GM12891 (cell line): ENCODE measurements at regions not wholly inside any gene's neighbourhood (a gene's known extent, or its start where the extent isn't known, plus 50 kb on each side); places are given as distances from the start of the nearest gene placed in this dataset.

Source experiments
- POLR2A ChIP-seq: IDR thresholded peaks from 2 replicates; pipeline ENCODE4 v1.6.1; 2011; ENCODE audit warnings: low read depth, low read length, control low read depth
- POLR2AphosphoS5 ChIP-seq: IDR thresholded peaks from 2 replicates; pipeline ENCODE4 v1.6.1; 2011; ENCODE audit warnings: low read depth, low read length, control low read depth

DNA sequence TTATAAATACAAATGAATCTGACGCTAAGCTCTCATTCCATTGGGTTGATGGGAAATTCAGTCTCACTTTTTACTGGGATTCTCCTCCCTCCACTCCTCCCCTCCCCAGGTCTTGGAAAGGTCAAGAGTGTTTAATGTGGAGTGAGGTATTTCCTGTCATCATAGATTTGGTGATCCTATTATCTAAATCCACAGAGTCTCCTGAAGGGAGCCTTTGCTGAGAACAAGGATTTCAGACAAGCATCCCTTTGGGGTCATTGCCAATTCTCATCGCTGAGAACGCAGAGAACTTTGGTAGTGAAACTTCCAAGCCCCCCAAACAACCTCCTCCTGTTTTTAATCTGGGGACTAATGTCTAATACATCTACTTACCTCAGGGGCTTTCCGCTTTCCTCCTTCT lies 297.9 kb downstream of the OTOL1 start:
- TF ChIP-seq POLR2AphosphoS5 (no peak), POLR2A (no peak)
